ENCODE measurements at regions not wholly inside any gene's neighbourhood (a gene's known extent, or its start where the extent isn't known, plus 50 kb on each side); places are given as distances from the start of the nearest gene placed in this dataset.

GRCh38 chr3:8213286-8213685 is 288.3 kb upstream of the LMCD1 start:
- Histone ChIP-seq H3K4me3 (ENCODE audit: low read length in 3 of 3) (no peak overlapping the region), H3K36me3 (ENCODE audit: control insufficient read depth in 2 of 3, insufficient read depth in 3 of 3, low read length in 3 of 3) (no peaks in the 10 kb centered on the region), H3K27ac (ENCODE audit: low read depth in 2 of 2, low read length in 2 of 2) (no peak overlapping the region), H3K27me3 (ENCODE audit: control insufficient read depth, insufficient read depth, low read length) (no peaks in the 10 kb centered on the region), H3K4me1 (ENCODE audit: control insufficient read depth in 2 of 3, insufficient read depth in 2 of 3, low read depth in 1 of 3, low read length in 3 of 3) (no peaks in the 10 kb centered on the region), H3K9me3 (ENCODE audit: control insufficient read depth in 2 of 3, insufficient read depth in 1 of 3, low read length in 3 of 3) (no peaks in the 10 kb centered on the region), H3K9ac (ENCODE audit: low read length in 3 of 3) (no peak overlapping the region)
- no peak for TF ChIP-seq CTCF (IDR thresholded peaks at IDR 0.05; ENCODE audit: borderline replicate concordance, extremely low read depth, insufficient read depth)
- intact Hi-C loops (cut with DNase I) = no loop called here
- FAIRE-seq (no peak), DNase-seq (no peak)

- Histone ChIP-seq H3K27me3 (ENCODE audit: control insufficient read depth, insufficient read depth, low read length) (no peaks in the 10 kb centered on the region), H3K36me3 (ENCODE audit: control insufficient read depth in 2 of 3, insufficient read depth in 3 of 3, low read length in 3 of 3) (no peaks in the 10 kb centered on the region), H3K9me3 (ENCODE audit: control insufficient read depth in 2 of 3, insufficient read depth in 1 of 3, low read length in 3 of 3) (no peaks in the 10 kb centered on the region), H3K4me3 (ENCODE audit: low read length in 3 of 3) (no peak overlapping the region), H3K9ac (ENCODE audit: low read length in 3 of 3) (no peak overlapping the region), H3K27ac (ENCODE audit: low read depth in 2 of 2, low read length in 2 of 2) (no peak overlapping the region), H3K4me1 (ENCODE audit: control insufficient read depth in 2 of 3, insufficient read depth in 2 of 3, low read depth in 1 of 3, low read length in 3 of 3) (no peaks in the 10 kb centered on the region)
- TF ChIP-seq CTCF (IDR thresholded peaks at IDR 0.05; ENCODE audit: borderline replicate concordance, extremely low read depth, insufficient read depth) = no peak
- intact Hi-C loops (cut with DNase I) = no loop called here
- FAIRE-seq = no peak
- no peak for DNase-seq
These were observed 285.8 kb upstream of the LMCD1 start for GRCh38 chr3:8215821-8216220.

GRCh38 chr3:8218353-8218940 is 283.2 kb upstream of the LMCD1 start:
- intact Hi-C loops (cut with DNase I) = no loop called here
- FAIRE-seq = no peak
- Histone ChIP-seq H3K27ac (ENCODE audit: low read depth in 2 of 2, low read length in 2 of 2) (no peak overlapping the region), H3K36me3 (ENCODE audit: control insufficient read depth in 2 of 3, insufficient read depth in 3 of 3, low read length in 3 of 3) (no peaks in the 10 kb centered on the region), H3K4me1 (ENCODE audit: control insufficient read depth in 2 of 3, insufficient read depth in 2 of 3, low read depth in 1 of 3, low read length in 3 of 3) (peaks cover 0 to 6% (median 0%) of the 10 kb centered on the region in 3 donors), H3K27me3 (ENCODE audit: control insufficient read depth, insufficient read depth, low read length) (no peaks in the 10 kb centered on the region), H3K9ac (ENCODE audit: low read length in 3 of 3) (no peak overlapping the region), H3K9me3 (ENCODE audit: control insufficient read depth in 2 of 3, insufficient read depth in 1 of 3, low read length in 3 of 3) (no peaks in the 10 kb centered on the region), H3K4me3 (ENCODE audit: low read length in 3 of 3) (no peak overlapping the region)
- no peak for TF ChIP-seq CTCF (IDR thresholded peaks at IDR 0.05; ENCODE audit: borderline replicate concordance, extremely low read depth, insufficient read depth)
- no peak for DNase-seq

GRCh38 chr3:8220291-8220690 is 281.3 kb upstream of the LMCD1 start:
- Histone ChIP-seq H3K36me3 (ENCODE audit: control insufficient read depth in 2 of 3, insufficient read depth in 3 of 3, low read length in 3 of 3) (no peaks in the 10 kb centered on the region), H3K9me3 (ENCODE audit: control insufficient read depth in 2 of 3, insufficient read depth in 1 of 3, low read length in 3 of 3) (no peaks in the 10 kb centered on the region), H3K27me3 (ENCODE audit: control insufficient read depth, insufficient read depth, low read length) (no peaks in the 10 kb centered on the region), H3K27ac (ENCODE audit: low read depth in 2 of 2, low read length in 2 of 2) (no peak overlapping the region), H3K4me3 (ENCODE audit: low read length in 3 of 3) (no peak overlapping the region), H3K9ac (ENCODE audit: low read length in 3 of 3) (no peak overlapping the region), H3K4me1 (ENCODE audit: control insufficient read depth in 2 of 3, insufficient read depth in 2 of 3, low read depth in 1 of 3, low read length in 3 of 3) (peaks cover 0 to 10% (median 0%) of the 10 kb centered on the region in 3 donors)
- TF ChIP-seq CTCF (IDR thresholded peaks at IDR 0.05; ENCODE audit: borderline replicate concordance, extremely low read depth, insufficient read depth) = no peak
- FAIRE-seq (no peak), DNase-seq (no peak)
- intact Hi-C loops (cut with DNase I) = no loop called here

Measured in kidney (tissue), 13 donors.